ENCODE measurements at regions not wholly inside any gene's neighbourhood (a gene's known extent, or its start where the extent isn't known, plus 50 kb on each side); places are given as distances from the start of the nearest gene placed in this dataset.

DNA sequence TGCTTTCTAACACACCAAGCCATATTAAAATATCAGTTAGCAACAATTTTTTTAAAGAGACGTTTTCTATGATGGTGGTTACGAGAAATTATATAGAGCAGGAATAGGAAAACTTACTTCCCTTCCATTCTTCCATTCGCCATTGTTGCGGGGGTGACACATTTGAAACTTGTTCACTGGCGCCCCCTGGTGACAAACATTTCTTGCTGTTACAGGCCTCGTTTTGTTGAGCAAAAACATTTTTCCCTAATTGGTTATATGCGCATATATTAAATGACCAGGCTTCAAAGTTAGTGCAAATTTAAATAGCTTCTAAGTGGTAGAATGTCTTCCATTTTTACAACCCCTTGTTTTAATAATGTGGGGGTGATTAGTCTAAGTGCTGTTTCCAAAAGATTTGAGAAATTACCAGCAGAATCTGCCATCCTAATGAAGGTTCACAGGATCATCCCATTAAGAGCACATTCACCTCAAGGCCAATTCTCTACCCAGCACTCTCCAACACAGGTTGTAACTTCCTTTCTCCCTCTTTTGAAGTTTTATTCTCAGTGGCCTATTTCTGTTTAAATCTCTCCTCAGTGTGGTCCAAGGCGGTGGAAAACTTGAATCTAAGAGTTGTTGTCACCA is 1124.7 kb downstream of the FLRT2 start:
- no peak for DNase-seq

DNA sequence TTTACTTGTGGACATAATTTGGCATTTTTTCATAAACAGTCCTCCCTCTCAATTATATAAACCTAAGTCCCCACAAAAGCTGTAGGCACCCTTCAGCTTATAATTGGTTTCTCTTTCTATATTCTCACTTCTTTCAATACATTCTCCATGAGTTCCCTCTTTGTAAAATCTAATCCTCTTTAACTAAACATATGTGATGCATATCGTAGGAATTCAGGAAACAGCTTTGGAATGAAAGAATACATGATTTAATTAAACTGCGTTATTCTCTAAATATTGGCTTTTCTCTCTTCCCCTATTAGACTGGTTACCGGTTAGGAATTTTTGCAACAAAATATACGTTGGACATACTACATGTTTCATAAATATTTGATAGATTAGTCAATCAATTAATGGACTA is 1122.6 kb downstream of the FLRT2 start:
- no peak for DNase-seq

DNA sequence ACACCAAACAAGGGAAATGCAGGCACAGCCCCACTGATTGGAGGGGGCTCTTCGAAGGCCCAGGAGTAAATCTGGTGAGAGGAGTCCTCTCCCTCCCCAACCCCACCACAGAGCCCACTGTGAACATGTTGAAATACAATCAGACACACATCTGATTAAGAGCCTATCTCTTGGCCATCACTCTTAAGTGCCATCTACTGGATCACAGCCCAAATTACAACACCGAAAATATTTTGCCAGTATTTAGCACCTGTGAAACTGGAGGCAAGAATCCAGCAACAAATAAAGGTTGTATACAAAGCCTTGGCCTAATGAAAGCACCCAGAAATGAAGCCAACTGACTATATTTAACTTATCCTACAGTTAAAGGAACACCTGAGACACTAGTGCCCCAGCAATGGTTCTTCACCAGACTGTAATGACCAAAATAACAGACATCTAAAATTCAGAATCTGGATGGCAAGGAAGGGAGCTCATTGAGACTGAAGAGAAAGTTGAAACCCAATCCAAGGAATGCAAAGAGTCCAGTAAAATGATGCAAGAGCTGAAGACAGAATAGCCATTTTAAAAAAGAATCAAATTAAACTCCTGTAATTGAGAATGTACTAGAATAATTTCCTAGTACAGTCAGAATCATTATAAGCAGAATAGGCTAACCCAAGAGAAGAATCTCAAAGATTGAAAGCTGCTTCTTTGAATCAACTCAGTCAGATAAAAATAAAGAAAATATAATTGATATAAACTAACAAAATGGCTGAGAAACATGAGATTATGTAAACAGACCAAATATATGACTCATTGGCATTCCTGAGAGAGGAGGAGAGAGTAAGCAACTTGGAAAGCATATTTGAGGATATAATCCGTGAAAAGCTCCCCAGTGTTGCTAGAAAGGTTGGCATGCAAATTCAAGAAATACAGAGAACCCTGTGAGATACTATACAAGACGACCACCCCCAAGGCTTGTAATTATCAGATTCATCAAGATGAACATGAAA is 1117.0 kb downstream of the FLRT2 start:
- no peak for DNase-seq

DNA sequence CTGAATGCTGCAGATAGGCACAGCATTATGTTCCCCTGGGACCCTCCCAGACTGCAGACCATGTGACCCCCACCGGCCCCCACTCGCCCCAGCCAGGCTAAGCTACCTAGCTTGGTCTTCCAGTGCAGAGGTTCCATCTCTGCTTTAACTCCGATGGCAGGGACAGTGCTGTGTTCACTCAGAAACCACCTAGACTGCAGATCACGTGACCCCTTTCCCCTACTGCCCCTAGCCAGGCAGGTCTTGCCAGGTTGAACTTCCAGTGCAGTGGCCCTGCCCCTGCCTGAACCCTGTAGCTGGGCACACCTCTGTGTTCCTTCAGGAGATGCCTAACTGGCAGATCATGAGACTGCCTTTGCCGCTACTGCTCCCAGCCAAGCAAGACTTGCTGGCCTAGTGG is 1116.2 kb downstream of the FLRT2 start:
- no peak for DNase-seq

DNA sequence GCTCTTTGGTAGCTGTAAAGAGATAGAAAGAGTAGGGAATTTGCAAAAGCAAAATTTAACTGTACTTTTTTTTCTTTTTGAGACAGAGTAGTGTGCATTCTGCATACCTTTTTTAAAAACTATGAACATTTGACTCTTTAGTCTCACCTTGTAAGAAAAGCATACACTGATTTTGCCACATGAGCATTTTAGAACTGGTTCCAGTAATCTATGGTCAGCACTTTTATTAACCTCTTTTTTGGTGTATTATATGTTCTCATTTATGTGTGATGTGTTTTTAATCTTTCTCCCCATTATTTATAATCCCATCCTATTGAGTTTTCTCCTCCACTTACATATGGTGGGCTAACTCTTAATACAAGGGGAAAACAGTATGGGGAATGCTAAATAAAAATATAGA is 1111.4 kb downstream of the FLRT2 start:
- no peak for DNase-seq

DNA sequence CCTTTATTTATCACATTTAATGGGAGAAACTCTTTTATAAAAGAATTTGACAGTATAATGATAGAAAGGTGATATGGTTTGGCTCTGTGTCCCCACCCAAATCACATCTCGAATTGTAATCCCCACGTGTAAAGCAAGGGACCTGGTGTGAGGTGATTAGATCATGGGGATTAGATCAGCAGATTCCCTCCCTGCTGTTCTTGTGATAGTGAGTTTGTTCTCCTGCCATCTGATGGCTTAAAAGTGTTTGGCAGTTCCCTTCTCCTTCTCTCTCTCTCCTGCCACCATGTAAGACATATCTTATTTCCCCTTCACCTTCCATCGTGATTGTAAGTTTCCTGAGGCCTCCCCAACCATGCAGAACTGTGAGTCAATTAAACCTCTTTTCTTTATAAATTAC is 1110.3 kb downstream of the FLRT2 start:
- DNase-seq, result no peak

DNA sequence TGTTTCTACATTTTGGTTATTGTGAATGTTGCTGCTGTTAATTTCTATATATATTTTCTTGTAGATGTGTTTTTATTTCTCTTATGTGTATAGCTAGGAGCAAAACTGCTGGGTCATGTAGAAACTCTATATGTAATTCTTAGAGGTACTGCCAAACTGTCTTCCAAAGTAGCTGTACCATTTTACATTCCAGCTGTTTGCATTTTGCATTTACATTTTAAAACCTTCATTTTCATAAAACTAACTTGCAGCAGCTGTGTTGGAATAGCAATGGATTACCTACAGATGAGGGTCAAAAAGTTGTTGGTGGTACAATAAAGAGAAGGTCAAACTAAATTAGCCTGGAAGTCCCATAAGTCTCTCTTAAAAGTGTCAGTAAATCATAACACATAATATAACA is 1109.7 kb downstream of the FLRT2 start:
- DNase-seq, result no peak

DNA sequence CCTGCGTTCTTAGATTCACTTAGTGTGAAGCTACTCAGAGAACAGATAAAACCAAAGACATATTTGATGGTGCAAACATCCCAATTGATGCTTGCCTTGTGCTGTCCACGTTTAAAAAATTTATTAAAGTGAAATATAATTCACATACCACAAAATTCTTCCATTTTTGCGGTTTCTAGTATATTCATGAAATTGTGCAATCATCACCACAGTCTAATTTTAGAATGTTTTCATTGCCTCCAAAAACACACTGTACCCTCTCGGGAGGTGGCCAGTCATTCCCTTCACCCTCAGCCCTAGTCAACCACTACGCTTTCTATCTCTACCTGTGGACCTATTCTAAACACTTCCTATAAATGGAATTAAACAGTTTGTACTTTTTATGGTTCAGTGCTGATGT is 1109.2 kb downstream of the FLRT2 start:
- DNase-seq, result no peak

DNA sequence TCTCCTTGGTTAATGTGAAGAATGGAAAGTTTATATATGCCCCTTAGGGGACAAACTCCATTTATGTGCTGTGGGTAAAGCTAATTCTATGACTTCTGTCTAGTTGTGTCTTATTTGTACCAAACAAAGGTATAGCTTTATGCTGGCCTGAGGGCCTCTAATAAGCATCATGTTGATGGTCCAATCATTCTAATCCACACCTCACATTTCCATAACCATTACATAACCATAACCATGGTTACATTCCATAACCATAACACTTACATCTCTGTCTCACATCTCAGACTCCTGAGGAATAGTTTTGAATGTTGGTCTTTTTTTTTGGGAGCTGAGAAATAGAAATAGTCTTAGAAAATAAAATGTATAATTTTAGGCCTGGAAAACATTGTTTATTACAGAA is 1097.1 kb downstream of the FLRT2 start:
- no peak for DNase-seq

DNA sequence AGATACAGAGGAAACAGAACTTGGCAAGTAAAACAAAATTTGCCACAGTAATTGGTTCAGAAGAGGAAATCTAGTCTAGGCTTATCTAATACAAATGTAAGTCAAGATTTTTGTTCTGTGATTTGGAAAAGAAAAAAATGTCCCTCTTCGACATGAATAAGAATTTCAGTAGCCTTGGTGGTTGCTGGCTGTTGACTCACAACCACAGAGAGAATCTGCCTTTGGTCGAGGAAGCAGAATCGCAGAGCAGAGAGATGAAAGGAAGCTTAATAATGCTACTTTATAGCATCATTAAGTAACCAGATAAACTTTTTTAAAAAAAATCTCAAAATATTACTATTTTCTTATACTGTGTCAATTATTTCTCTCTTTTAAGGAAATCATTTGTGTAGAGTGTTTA is 1096.6 kb downstream of the FLRT2 start:
- no peak for DNase-seq

DNA sequence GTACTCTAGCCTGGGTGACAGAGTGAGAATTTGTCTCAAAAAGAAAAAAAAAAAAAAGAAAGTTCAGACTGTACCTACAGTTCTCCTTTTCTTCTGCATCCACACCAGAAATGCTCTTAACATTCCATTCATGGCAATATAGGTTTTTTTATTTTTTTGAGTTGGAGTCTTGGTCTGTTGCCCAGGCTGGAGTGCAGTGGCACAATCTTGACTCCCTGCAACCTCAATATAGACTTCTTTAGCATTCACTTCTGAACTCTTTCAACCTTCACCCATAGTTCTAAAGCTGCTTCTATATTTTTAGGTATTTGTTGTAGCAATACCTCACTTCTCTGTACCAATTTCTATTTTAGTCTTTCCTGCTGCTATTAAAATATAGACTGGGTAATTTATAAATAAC is 1095.7 kb downstream of the FLRT2 start:
- no peak for DNase-seq

DNA sequence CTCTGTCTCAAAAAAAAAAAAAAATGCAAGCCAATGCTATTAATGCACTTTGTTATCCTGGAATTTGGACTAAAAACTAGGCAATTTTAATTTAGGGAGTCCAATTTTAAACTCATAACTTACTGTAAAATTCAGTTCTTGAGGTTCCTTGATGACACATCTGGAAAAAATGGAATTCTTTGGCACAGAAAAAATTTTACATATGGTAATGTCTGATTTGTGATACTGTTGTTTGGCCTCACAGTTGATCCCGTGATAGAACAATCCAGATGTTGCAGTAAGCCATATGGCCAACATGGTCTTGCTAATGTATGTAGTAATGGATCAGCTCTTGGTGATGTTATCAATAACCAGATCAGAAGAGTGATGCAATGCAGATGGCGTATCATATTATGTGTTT is 1089.8 kb downstream of the FLRT2 start:
- no peak for DNase-seq

DNA sequence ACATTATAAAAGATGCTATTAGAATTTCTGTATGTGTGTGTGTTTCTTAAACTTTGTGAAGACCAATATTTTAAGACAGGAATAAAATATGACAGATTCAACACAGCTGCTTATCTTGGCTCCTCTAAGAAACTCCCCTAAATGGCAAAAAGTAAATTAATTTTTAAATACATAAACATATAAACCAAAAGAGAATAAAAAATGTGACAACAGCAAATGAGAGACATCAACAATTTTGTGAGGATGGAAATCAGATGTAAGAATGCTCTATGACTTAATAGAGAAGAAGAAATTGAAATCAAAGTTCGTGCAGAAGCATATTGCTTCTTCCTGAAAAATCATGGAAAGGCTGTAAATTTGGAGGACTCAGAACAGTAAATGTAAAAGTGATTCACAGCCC is 1083.8 kb downstream of the FLRT2 start:
- no peak for DNase-seq

DNA sequence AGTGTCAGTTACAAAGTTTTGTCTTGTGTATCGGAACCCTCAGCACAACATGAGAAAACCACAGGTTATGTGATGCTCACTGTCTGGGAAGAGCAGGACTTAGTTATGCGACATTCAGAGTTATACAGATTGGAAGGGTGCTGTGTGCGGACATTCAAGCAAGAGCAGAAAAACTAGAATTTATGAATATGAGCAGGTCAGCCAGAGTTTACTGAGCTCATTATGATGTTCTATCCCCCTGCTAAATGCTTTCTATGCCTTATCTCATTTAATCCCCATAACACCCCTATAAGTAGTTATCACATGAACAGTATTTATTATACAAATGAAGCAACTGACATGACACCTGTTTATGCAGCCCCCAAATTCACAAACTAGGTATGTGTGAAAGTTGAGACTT is 1083.2 kb downstream of the FLRT2 start:
- no peak for DNase-seq

DNA sequence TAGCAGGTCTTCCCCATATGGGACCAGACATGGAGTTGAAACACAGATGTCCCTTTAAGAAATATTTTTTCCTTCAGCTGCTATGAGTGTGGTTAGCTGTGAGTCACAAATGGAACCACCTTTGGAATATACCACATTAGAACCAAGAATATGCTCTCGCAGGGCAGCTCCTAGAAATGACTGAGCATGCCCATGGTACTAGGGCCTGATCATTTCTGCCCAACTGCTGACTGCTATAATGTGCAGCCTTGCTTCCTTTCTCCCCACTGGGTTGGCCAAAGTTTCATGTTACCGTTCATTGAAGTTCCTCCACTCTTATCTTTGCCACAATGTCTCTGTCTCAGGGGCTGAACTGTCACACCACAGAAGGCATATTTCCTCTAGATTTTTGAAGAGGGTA is 1074.6 kb downstream of the FLRT2 start:
- no peak for DNase-seq

DNA sequence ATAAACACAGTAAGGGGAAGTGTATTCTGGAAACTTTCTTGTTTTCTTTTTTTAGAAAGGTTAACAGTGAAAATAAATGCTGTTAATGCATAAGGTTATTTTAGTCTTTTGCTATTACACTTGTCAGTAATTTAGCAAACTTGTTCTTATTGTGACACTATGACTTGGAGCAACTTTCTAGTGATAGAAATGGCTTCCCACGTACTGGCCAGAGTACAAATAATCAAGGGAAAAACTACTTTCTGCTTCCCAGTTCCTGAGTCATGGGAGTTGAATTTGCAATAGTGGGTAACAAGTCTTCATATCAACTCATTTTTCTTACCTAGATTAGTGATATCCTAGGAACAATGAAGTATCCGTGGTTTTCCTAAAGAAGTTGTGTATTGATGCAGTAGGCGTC is 1072.3 kb downstream of the FLRT2 start:
- DNase-seq, result no peak

DNA sequence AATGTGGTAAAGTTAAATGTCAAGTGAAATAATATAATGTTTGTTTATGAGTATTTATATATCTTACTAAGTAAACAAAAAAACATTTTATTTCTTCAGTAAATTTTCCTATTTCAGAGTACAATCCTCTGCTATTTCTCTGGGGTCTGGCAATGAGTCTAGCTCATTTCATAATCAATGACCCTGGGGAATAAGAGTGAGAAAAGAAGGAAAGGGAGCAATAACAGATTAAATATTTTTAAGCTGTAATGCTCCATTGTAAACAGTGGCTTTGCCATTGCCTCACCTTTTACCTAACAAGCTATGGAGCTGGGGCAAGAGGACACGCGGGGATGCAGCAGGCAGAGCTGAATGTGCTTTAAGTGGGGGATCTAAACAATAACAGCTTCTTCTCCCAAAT is 1071.9 kb downstream of the FLRT2 start:
- no peak for DNase-seq

DNA sequence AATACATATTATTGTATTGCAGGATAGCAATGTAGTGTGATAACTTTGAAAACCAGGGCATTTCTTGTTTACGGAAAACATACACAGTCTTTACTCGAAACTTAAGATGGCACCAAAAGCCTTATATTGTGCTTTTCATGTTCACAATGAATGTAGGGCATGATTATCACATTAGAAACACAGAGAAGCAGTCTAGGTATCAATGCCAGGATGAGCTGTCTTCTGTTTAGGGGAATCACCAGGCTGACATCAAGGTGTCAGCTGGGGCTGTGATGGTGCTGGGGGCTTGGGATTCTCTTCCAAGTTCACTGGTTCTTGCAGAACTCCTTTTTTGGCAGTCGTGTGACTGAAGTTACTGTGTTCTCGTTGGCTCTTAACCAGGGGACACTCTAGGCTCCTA is 1067.3 kb downstream of the FLRT2 start:
- DNase-seq, result no peak

DNA sequence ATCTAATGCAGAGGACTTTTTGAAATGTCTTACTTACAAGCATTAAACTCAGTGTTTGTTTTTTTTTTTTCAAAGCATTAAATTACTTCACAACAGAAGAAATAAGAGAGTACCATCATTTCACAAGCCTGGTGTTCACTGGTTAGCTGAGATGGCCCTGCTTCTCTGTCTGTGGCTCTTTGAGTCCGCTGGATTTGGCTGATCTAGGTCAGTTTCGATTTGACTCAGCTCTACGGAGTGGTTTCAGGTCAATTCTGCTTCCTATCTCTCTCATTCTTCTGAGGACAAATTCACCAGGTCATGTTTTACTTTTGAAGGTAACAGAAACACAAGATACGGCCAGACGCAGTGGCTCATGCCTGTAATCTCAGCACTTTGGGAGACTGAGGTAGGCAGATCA is 1066.1 kb downstream of the FLRT2 start:
- DNase-seq, result no peak

DNA sequence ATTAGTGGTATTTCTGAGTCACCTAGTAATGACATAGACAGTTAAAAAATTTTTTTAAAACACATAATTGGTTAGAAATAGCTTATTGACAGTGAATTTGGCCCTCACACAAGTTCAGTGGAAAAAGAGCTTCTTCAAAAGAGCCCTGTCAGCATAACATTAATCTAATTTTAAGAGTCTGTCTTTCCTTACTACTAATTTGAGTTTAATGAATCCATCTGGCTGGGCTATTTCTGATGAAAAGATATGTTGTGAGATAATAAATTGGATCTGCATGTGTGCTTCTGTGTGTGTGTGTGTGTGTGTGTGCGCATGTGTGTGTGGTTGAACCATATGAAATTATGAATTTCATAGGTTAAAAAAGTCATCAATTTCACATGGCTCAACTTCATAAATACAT is 1045.2 kb downstream of the FLRT2 start:
- no peak for DNase-seq

DNA sequence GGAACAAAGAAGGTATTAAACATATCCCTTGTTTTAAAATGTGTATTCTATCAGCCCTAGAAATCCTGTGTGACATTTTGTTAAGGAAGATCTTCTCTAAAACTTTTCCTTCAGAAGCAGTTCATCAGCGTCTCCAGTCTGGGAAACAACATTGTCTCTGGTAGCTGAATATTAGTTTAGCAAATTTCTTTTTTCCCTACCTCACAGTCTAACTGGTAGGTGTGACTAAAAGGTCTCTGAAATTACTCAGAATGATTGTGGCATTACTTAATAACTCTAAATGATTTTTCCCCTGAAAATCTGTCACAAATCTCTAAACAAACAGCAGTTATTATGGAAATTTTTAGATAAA is 1044.8 kb downstream of the FLRT2 start:
- DNase-seq, result no peak

DNA sequence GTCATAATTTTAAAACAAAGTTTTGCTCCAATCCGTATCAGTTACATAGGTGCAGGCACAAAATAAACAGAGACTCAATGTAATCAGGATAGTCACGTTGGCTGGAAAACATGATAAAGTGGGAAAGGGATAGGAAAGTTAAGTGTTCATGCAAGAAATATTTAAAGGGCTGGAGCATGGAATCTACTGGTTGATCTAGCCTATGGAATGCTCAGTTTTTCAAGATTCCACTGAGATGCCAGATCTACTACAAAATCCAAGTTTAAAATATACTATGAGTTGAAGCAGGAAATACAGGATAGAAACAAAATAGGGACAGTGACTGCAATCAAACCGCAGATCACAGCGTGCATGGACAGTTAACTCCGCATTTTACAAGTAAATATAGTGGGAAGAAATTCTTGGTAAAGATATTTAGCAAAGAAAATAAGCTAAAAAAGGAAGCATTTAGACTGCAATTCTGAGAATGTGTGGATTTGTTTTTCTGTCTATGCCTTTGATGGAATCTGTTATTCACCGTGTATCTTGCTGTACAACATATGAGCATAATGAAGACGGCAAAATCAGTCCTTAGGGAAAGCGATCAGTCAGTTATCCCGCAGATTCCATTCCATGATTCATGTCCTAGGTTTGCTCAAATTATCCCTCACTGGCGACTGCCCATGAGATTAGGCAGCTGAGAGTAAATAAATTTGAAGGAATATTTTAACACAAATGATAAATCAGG is 1044.3 kb downstream of the FLRT2 start:
- no peak for DNase-seq

DNA sequence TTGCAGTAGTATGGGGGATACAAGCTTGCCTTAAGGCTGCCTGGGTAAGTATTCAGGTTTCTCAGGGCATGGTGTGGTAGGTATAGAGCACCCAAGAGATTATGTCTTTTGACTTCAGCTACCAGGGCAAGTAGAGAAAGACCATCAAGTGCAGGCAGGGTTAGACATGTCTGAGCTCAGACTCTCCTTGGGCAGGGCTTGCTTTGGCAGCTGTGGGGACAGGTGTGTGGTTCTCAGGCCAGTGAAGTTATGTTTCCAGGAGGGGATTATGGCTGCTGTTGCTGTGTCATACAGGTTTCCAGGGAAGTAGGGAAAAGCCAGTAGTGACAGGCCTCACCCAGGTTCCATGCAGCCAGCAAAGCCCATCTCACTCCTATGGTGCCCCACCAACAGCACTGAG is 1040.4 kb downstream of the FLRT2 start:
- no peak for DNase-seq

DNA sequence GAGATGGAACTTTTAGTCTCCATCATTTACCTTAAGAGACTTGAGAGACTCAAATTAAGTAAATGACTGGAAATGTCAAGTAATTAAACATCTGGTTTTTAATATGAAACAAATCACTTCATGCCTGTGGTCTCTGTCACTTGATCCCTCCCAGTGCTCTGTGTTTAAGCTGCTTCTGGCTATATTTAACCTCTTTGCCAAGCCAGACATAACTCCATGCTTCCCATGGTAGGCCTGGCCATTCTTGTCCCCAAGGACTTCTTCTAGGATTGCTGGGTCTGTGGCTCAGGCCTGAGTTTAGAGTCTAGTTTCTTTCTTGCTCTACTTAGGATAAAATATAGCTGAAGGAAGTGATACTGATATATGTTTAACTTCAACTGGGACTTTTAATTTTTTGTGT is 1013.6 kb downstream of the FLRT2 start:
- DNase-seq, result no peak

All from DMS79 (cell line).